ENCODE measurements at regions not wholly inside any gene's neighbourhood (a gene's known extent, or its start where the extent isn't known, plus 50 kb on each side); places are given as distances from the start of the nearest gene placed in this dataset.

GRCh38 chr11:32508780-32509179 lies 73.4 kb upstream of the WT1 start:
- in situ Hi-C loops (cut with MboI; ENCODE audit: low pct_unique_long_range_greater_than_20kb, low sequenced_read_pairs, unreplicated experiment), result no loop called here
- no peak for TF ChIP-seq CTCF (IDR thresholded peaks at IDR 0.05; ENCODE audit: extremely low read depth, insufficient read depth, missing control alignments)

GRCh38 chr11:32500001-32500400 lies 64.7 kb upstream of the WT1 start:
- no peak for TF ChIP-seq CTCF (IDR thresholded peaks at IDR 0.05; ENCODE audit: extremely low read depth, insufficient read depth, missing control alignments)
- no peak for DNase-seq (ENCODE audit: low spot score)
- in situ Hi-C loops (cut with MboI; ENCODE audit: low pct_unique_long_range_greater_than_20kb, low sequenced_read_pairs, unreplicated experiment), result no loop called here

More at GRCh38 chr11:32508780-32509179, 73.4 kb upstream of the WT1 start:
- no peak for DNase-seq (ENCODE audit: low spot score)

- in situ Hi-C loops (cut with MboI; ENCODE audit: low pct_unique_long_range_greater_than_20kb, low sequenced_read_pairs, unreplicated experiment), result no loop called here
- no peak for TF ChIP-seq CTCF (IDR thresholded peaks at IDR 0.05; ENCODE audit: extremely low read depth, insufficient read depth, missing control alignments)
- no peak for DNase-seq (ENCODE audit: low spot score)
Observed at GRCh38 chr11:32497951-32498350, 62.6 kb upstream of the WT1 start.

GRCh38 chr11:32494629-32495028 lies 59.3 kb upstream of the WT1 start:
- no peak for DNase-seq (ENCODE audit: low spot score)
- in situ Hi-C loops (cut with MboI; ENCODE audit: low pct_unique_long_range_greater_than_20kb, low sequenced_read_pairs, unreplicated experiment), result no loop called here
- no peak for TF ChIP-seq CTCF (IDR thresholded peaks at IDR 0.05; ENCODE audit: extremely low read depth, insufficient read depth, missing control alignments)

- no peak for DNase-seq (ENCODE audit: low spot score)
- TF ChIP-seq CTCF (IDR thresholded peaks at IDR 0.05; ENCODE audit: extremely low read depth, insufficient read depth, missing control alignments), result no peak
- in situ Hi-C loops (cut with MboI; ENCODE audit: low pct_unique_long_range_greater_than_20kb, low sequenced_read_pairs, unreplicated experiment), result no loop called here
Observed at GRCh38 chr11:32489464-32489863, 54.1 kb upstream of the WT1 start.

- TF ChIP-seq CTCF (IDR thresholded peaks at IDR 0.05; ENCODE audit: extremely low read depth, insufficient read depth, missing control alignments), result no peak
- in situ Hi-C loops (cut with MboI; ENCODE audit: low pct_unique_long_range_greater_than_20kb, low sequenced_read_pairs, unreplicated experiment), result no loop called here
Observed at GRCh38 chr11:32487270-32487669, 51.9 kb upstream of the WT1 start.

GRCh38 chr11:32485733-32486132 lies 50.4 kb upstream of the WT1 start:
- no peak for TF ChIP-seq CTCF (IDR thresholded peaks at IDR 0.05; ENCODE audit: extremely low read depth, insufficient read depth, missing control alignments)
- no peak for DNase-seq (ENCODE audit: low spot score)
- in situ Hi-C loops (cut with MboI; ENCODE audit: low pct_unique_long_range_greater_than_20kb, low sequenced_read_pairs, unreplicated experiment), result no loop called here

More at GRCh38 chr11:32487270-32487669, 51.9 kb upstream of the WT1 start:
- no peak for DNase-seq (ENCODE audit: low spot score)

Data from GM13977 (cell line).